ENCODE measurements at regions not wholly inside any gene's neighbourhood (a gene's known extent, or its start where the extent isn't known, plus 50 kb on each side); places are given as distances from the start of the nearest gene placed in this dataset.

- TF ChIP-seq CTCF (IDR thresholded peaks at IDR 0.05) (no peak), POLR2A (IDR thresholded peaks at IDR 0.05) (no peak)
These were observed 681.9 kb downstream of the CDH11 start for GRCh38 chr16:64440005-64440404.
